Inflammatory macrophage treated with lipopolysaccharide for 4 hours (primary cell): ENCODE measurements at regions not wholly inside any gene's neighbourhood (a gene's known extent, or its start where the extent isn't known, plus 50 kb on each side); places are given as distances from the start of the nearest gene placed in this dataset.
A peak's percentile ranks its signal among the peaks of the same experiment; 100 is the strongest.

Experiments
- DNase-seq: peaks from one replicate; pipeline ENCODE4 v3.0.0-alpha.2; 2020

GRCh38 chr10:128506423-128506822 is 380.2 kb upstream of the MKI67 start:
- no peak for DNase-seq

GRCh38 chr10:128507066-128507465 is 380.8 kb upstream of the MKI67 start:
- DNase-seq, result no peak

- DNase-seq, result no peak
These were observed 385.1 kb upstream of the MKI67 start for GRCh38 chr10:128511284-128511683.

GRCh38 chr10:128512767-128513166 is 386.5 kb upstream of the MKI67 start:
- DNase-seq, result no peak

- no peak for DNase-seq
These were observed 388.3 kb upstream of the MKI67 start for GRCh38 chr10:128514536-128514935.

GRCh38 chr10:128516180-128516579 is 390.0 kb upstream of the MKI67 start:
- no peak for DNase-seq

- no peak for DNase-seq
These were observed 390.9 kb upstream of the MKI67 start for GRCh38 chr10:128517167-128517566.

GRCh38 chr10:128518000-128518399 is 391.8 kb upstream of the MKI67 start:
- no peak for DNase-seq

GRCh38 chr10:128519581-128519980 is 393.4 kb upstream of the MKI67 start:
- DNase-seq, result no peak

- no peak for DNase-seq
These were observed 394.1 kb upstream of the MKI67 start for GRCh38 chr10:128520211-128520815.

- peak; percentile 1 for DNase-seq
These were observed 396.5 kb upstream of the MKI67 start for GRCh38 chr10:128522551-128523308.

- DNase-seq, result no peak
These were observed 399.2 kb upstream of the MKI67 start for GRCh38 chr10:128525444-128525843.

- DNase-seq, result no peak
These were observed 399.7 kb upstream of the MKI67 start for GRCh38 chr10:128525936-128526335.

GRCh38 chr10:128526791-128527375 is 400.7 kb upstream of the MKI67 start:
- no peak for DNase-seq

GRCh38 chr10:128527711-128528110 is 401.5 kb upstream of the MKI67 start:
- no peak for DNase-seq

- no peak for DNase-seq
These were observed 401.9 kb upstream of the MKI67 start for GRCh38 chr10:128528167-128528566.

GRCh38 chr10:128528781-128529180 is 402.6 kb upstream of the MKI67 start:
- DNase-seq, result no peak

- no peak for DNase-seq
These were observed 403.0 kb upstream of the MKI67 start for GRCh38 chr10:128529225-128529624.

GRCh38 chr10:128530301-128530700 is 404.1 kb upstream of the MKI67 start:
- no peak for DNase-seq

GRCh38 chr10:128530946-128531345 is 404.7 kb upstream of the MKI67 start:
- no peak for DNase-seq

- no peak for DNase-seq
These were observed 408.5 kb upstream of the MKI67 start for GRCh38 chr10:128534686-128535085.

GRCh38 chr10:128536259-128536658 is 410.0 kb upstream of the MKI67 start:
- DNase-seq, result no peak

GRCh38 chr10:128537834-128538330 is 411.7 kb upstream of the MKI67 start:
- no peak for DNase-seq

- DNase-seq, result no peak
These were observed 412.4 kb upstream of the MKI67 start for GRCh38 chr10:128538671-128539070.
